ENCODE measurements at regions not wholly inside any gene's neighbourhood (a gene's known extent, or its start where the extent isn't known, plus 50 kb on each side); places are given as distances from the start of the nearest gene placed in this dataset.
"Not testable (repeated sequence)": the region's sequence is repeated elsewhere in the genome, so short reads cannot be mapped to it uniquely, and the experiment has no call there.

GRCh38 chr14:26655128-26655527 is 57.3 kb upstream of the NOVA1 start:
- no peak for DNase-seq

GRCh38 chr14:26663506-26663905 is 65.7 kb upstream of the NOVA1 start:
- no peak for DNase-seq

- not testable (repeated sequence) for DNase-seq
Measured at GRCh38 chr14:26678732-26679420, 81.0 kb upstream of the NOVA1 start.

GRCh38 chr14:26685401-26685800 is 87.6 kb upstream of the NOVA1 start:
- no peak for DNase-seq

GRCh38 chr14:26687301-26687837 is 89.5 kb upstream of the NOVA1 start:
- no peak for DNase-seq

- DNase-seq, result no peak
Measured at GRCh38 chr14:26694521-26694920, 96.7 kb upstream of the NOVA1 start.

- no peak for DNase-seq
Measured at GRCh38 chr14:26702721-26703230, 104.9 kb upstream of the NOVA1 start.

GRCh38 chr14:26703686-26704366 is 106.0 kb upstream of the NOVA1 start:
- no peak for DNase-seq

- DNase-seq, result no peak
Measured at GRCh38 chr14:26707234-26707633, 109.4 kb upstream of the NOVA1 start.

GRCh38 chr14:26709019-26709418 is 111.2 kb upstream of the NOVA1 start:
- DNase-seq, result no peak

GRCh38 chr14:26719514-26719913 is 121.7 kb upstream of the NOVA1 start:
- DNase-seq, result no peak

GRCh38 chr14:26722258-26722657 is 124.4 kb upstream of the NOVA1 start:
- no peak for DNase-seq

GRCh38 chr14:26729851-26730250 is 132.0 kb upstream of the NOVA1 start:
- DNase-seq, result no peak

- no peak for DNase-seq
Measured at GRCh38 chr14:26730929-26731618, 133.2 kb upstream of the NOVA1 start.

GRCh38 chr14:26735811-26736210 is 138.0 kb upstream of the NOVA1 start:
- DNase-seq, result no peak

- no peak for DNase-seq
Measured at GRCh38 chr14:26738571-26738970, 140.7 kb upstream of the NOVA1 start.

GRCh38 chr14:26741711-26742212 is 143.9 kb upstream of the NOVA1 start:
- DNase-seq, result no peak

GRCh38 chr14:26743284-26743683 is 145.5 kb upstream of the NOVA1 start:
- DNase-seq, result no peak

GRCh38 chr14:26744903-26745302 is 147.1 kb upstream of the NOVA1 start:
- DNase-seq, result no peak

- DNase-seq, result no peak
Measured at GRCh38 chr14:26761532-26761931, 163.7 kb upstream of the NOVA1 start.

- DNase-seq, result no peak
Measured at GRCh38 chr14:26765301-26765700, 167.5 kb upstream of the NOVA1 start.

GRCh38 chr14:26765768-26766520 is 168.1 kb upstream of the NOVA1 start:
- DNase-seq, result no peak

GRCh38 chr14:26766726-26767125 is 168.9 kb upstream of the NOVA1 start:
- no peak for DNase-seq
